PC-9 (cell line): ENCODE measurements at regions not wholly inside any gene's neighbourhood (a gene's known extent, or its start where the extent isn't known, plus 50 kb on each side); places are given as distances from the start of the nearest gene placed in this dataset.
"Not testable (repeated sequence)": the region's sequence is repeated elsewhere in the genome, so short reads cannot be mapped to it uniquely, and the experiment has no call there.

ENCODE experiments used
- BruUV-seq: library from RNA; stranded (reverse); fragments of 400-500 nt; replicated peaks from 2 replicates; lab custom pipeline; 2021; lab: Mats Ljungman, UMichigan
- CTCF ChIA-PET: fragments of 300-600 bp; sonication (Branson Sonifier 250); formaldehyde crosslinking; loops from one replicate; lab custom pipeline; 2022; ENCODE audit warnings: antibody characterized with exemption; lab: Charles Lee
- POLR2A ChIA-PET: fragments of 300-600 bp; sonication (Branson Sonifier 250); formaldehyde crosslinking; loops from one replicate; lab custom pipeline; 2022; ENCODE audit warnings: antibody characterized with exemption; ENCODE audit not compliant: unreplicated experiment; lab: Charles Lee
- DNase-seq, 2 experiments: peaks; one replicate each; pipeline versions ENCODE4 v3.0.0 to v3.0.0-alpha.2; 2015 to 2022; ENCODE audit warnings: mixed read lengths in 1 of 2
- H2AFZ ChIP-seq: fragments of 200-600 bp; sonication (generic); 2 replicates; pipeline ENCODE4 v1.8.1; 2017; ENCODE audit warnings: antibody characterized with exemption
- H3F3A ChIP-seq: fragments of 200-600 bp; sonication (generic); 2 replicates; pipeline ENCODE4 v1.8.1; 2017; ENCODE audit warnings: antibody characterized with exemption, mild to moderate bottlenecking, low read depth; ENCODE audit not compliant: insufficient read depth
- H3K27ac ChIP-seq: fragments of 200-600 bp; sonication (generic); 2 replicates; pipeline ENCODE4 v1.6.1; 2016; ENCODE audit warnings: mixed run types
- H3K27me3 ChIP-seq: fragments of 200-600 bp; sonication (generic); 2 replicates; pipeline ENCODE4 v1.6.1; 2016; ENCODE audit warnings: low read depth, mixed run types; ENCODE audit not compliant: insufficient read depth
- H3K36me3 ChIP-seq: fragments of 200-600 bp; sonication (generic); 2 replicates; pipeline ENCODE4 v1.6.1; 2016; ENCODE audit warnings: low read depth, mixed run types
- H3K4me1 ChIP-seq: fragments of 200-600 bp; sonication (generic); replicated peaks from 2 replicates; pipeline ENCODE4 v1.6.1; 2016; ENCODE audit warnings: mixed run types; ENCODE audit not compliant: insufficient read depth
- H3K4me2 ChIP-seq: fragments of 200-600 bp; sonication (generic); 2 replicates; pipeline ENCODE4 v1.6.1; 2017; ENCODE audit warnings: mixed run types
- H3K4me3 ChIP-seq: fragments of 200-600 bp; sonication (generic); 2 replicates; pipeline ENCODE4 v1.6.1; 2016; ENCODE audit warnings: mixed run types
- H3K79me2 ChIP-seq: fragments of 200-600 bp; sonication (generic); 2 replicates; pipeline ENCODE4 v1.6.1; 2017; ENCODE audit warnings: low read depth, mixed run types
- H3K9me2 ChIP-seq: fragments of 200-600 bp; sonication (generic); 2 replicates; pipeline ENCODE4 v1.8.1; 2017; ENCODE audit warnings: mild to moderate bottlenecking; ENCODE audit not compliant: insufficient read depth
- H3K9me3 ChIP-seq: fragments of 200-600 bp; sonication (generic); 2 replicates; pipeline ENCODE4 v1.8.1; 2016; ENCODE audit warnings: low read depth; ENCODE audit not compliant: insufficient read depth
- H4K20me1 ChIP-seq: fragments of 200-600 bp; sonication (generic); 2 replicates; pipeline ENCODE4 v1.8.1; 2017; ENCODE audit not compliant: insufficient read depth
- EZH2 ChIP-seq: fragments of 200-600 bp; sonication (generic); IDR thresholded peaks from 2 replicates; pipeline ENCODE4 v1.8.0; 2017; ENCODE audit warnings: antibody characterized with exemption, low read depth
- intact Hi-C: fragments of 100-400 bp; cut with micrococcal nuclease; formaldehyde crosslinking; loops from one replicate; pipeline ENCODE4 v1.10.0; 2022; ENCODE audit not compliant: unreplicated experiment
- TF ChIP-seq, protein P1 (sequence below): fragments of 200-600 bp; sonication (generic); conservative IDR thresholded peaks from 2 replicates; pipeline ENCODE4 v1.6.1; 2017; ENCODE audit warnings: mixed run types, antibody characterized with exemption, mild to moderate bottlenecking, moderate library complexity

DNA sequence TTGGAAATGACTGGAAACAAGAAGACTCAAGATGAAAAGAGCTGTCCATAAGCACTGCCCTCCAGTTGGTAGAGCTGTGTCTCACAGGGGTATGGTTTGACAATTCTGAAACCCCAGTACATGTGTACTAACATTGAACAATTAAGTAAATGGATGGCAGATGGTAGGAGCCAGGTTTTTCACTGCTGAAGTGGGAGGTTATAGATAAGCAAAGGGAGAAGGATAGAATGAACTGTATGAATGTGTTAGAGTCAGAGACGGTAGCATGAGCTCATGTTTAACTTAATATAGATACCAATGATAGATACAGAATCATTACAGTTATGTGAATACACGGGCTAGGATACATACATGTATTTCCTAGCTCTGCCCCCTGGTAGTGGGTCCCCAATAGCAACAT, 95.0 kb upstream of the SIRPA start:
- Histone ChIP-seq H4K20me1 (no peaks in the 10 kb centered on the region), H3K36me3 (no peaks in the 10 kb centered on the region), H3K27ac (no peak overlapping the region), H3K27me3 (no peaks in the 10 kb centered on the region), H3K9me3 (no peaks in the 10 kb centered on the region), H2AFZ (no peak overlapping the region), H3K4me3 (no peak overlapping the region), H3K79me2 (no peaks in the 10 kb centered on the region), H3K4me1 (peaks cover 21% of the 10 kb centered on the region), H3K9me2 (no peaks in the 10 kb centered on the region), H3F3A (peaks cover 10% of the 10 kb centered on the region; the same call in 1 of the 2 replicates), H3K4me2 (no peak overlapping the region)
- no peak for DNase-seq
- ChIA-PET CTCF (no interaction called here), POLR2A (no interaction called here)
- BruUV-seq, result no TSS peak
- TF ChIP-seq, protein P1, sequence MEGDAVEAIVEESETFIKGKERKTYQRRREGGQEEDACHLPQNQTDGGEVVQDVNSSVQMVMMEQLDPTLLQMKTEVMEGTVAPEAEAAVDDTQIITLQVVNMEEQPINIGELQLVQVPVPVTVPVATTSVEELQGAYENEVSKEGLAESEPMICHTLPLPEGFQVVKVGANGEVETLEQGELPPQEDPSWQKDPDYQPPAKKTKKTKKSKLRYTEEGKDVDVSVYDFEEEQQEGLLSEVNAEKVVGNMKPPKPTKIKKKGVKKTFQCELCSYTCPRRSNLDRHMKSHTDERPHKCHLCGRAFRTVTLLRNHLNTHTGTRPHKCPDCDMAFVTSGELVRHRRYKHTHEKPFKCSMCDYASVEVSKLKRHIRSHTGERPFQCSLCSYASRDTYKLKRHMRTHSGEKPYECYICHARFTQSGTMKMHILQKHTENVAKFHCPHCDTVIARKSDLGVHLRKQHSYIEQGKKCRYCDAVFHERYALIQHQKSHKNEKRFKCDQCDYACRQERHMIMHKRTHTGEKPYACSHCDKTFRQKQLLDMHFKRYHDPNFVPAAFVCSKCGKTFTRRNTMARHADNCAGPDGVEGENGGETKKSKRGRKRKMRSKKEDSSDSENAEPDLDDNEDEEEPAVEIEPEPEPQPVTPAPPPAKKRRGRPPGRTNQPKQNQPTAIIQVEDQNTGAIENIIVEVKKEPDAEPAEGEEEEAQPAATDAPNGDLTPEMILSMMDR, result no peak
- TF ChIP-seq EZH2, result no peak
- intact Hi-C loops, result loop anchor here (5.0 to 10.0 kb wide), 5 partner anchors 97 to 475 kb away; partner anchors contain the start of genes SDCBP2, SIRPA and STK35

DNA sequence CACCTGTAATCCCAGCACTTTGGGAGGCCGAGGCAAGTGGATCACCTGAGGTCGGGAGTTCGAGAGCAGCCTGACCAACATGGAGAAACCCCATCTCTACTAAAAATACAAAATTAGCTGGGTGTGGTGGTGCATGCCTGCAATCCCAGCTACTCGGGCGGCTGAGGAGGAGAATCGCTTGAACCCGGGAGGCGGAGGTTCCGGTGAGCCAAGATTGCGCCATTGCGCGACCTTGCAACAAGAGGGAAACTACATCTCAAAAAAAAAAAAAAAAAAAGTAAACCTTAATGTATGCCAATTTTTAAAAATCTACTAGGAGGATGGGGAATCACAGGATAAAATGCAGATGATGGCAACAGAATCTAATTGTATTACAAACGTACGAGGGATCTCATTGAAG, 95.5 kb upstream of the SIRPA start:
- H2AFZ ChIP-seq, H3K4me3 ChIP-seq, H3K9me3 ChIP-seq, H3K9me2 ChIP-seq, H4K20me1 ChIP-seq, DNase-seq, H3K27me3 ChIP-seq, H3K79me2 ChIP-seq, BruUV-seq, H3K4me2 ChIP-seq, H3K36me3 ChIP-seq, H3K27ac ChIP-seq, CTCF ChIA-PET: not testable (repeated sequence)
- Histone ChIP-seq H3F3A (peaks cover 10% of the 10 kb centered on the region; the same call in 1 of the 2 replicates), H3K4me1 (peaks cover 16% of the 10 kb centered on the region)
- POLR2A ChIA-PET, result interaction anchor here (0.6 kb wide), 1 partner anchor 501 kb away, joined by 11 read pairs; no protein-coding TSS in a partner anchor
- intact Hi-C loops, result loop anchor here (5.0 to 10.0 kb wide), 5 partner anchors 98 to 475 kb away; partner anchors contain the start of genes SDCBP2, SIRPA and STK35

DNA sequence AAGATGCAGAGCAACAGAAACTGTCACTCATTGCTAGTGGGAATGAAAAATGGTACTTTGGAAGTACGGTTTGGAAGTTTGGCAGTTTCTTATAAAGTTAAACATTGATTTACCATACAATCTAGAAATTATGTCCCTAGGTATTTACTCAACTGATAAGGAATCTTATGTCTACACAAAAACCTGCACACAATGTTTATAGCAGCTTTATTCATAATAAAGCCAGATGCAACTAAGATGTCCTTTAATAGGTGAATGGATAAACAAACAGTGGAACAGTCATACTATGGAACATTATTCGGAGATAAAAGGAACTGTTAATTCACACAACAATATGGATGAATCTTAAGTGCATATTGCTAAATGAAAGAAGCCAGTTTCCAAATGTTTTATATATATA, 96.2 kb upstream of the SIRPA start:
- CTCF ChIA-PET, result interaction anchor here (1.0 kb wide), 1 partner anchor 22 kb away, joined by 3 read pairs; no protein-coding TSS in a partner anchor
- TF ChIP-seq, protein P1, result no peak
- TF ChIP-seq EZH2, result no peak
- Histone ChIP-seq H3K27ac (no peak overlapping the region), H3K4me3 (no peak overlapping the region), H3K9me2 (no peaks in the 10 kb centered on the region), H2AFZ (no peak overlapping the region), H3K4me1 (peaks cover 16% of the 10 kb centered on the region), H3K27me3 (no peaks in the 10 kb centered on the region), H3K9me3 (no peaks in the 10 kb centered on the region), H4K20me1 (no peaks in the 10 kb centered on the region), H3K36me3 (no peaks in the 10 kb centered on the region), H3K79me2 (no peaks in the 10 kb centered on the region), H3K4me2 (no peak overlapping the region), H3F3A (peaks cover 10% of the 10 kb centered on the region; the same call in 1 of the 2 replicates)
- POLR2A ChIA-PET, result no interaction called here
- intact Hi-C loops, result no loop called here
- BruUV-seq, result no TSS peak
- no peak for DNase-seq

DNA sequence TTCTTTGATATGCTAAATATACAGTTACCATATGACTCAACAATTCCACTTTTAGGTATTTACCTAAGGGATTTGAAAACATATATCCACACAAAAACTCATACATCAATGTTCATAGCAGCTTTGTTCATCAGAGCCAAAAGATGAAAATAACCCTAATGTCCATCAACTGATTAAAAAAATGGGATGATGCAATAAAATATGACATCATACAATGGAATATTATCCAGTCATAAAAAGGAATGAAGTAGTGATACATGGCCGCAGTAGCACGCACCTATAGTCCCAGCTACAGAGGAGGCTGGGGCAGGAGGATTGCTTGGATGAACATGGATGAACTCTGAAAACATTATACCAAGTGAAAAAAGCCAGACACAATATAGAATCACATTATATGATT, 101.4 kb upstream of the SIRPA start:
- no peak overlapping the region for H3K27ac ChIP-seq
- no peaks in the 10 kb centered on the region for H4K20me1 ChIP-seq
- H3K9me2 ChIP-seq, result no peaks in the 10 kb centered on the region
- no peak for TF ChIP-seq EZH2
- TF ChIP-seq, protein P1, result no peak
- ChIA-PET POLR2A (no interaction called here), CTCF (no interaction called here)
- H2AFZ ChIP-seq, result no peak overlapping the region
- H3K27me3 ChIP-seq, result no peaks in the 10 kb centered on the region
- H3K4me2 ChIP-seq, result no peak overlapping the region
- H3K9me3 ChIP-seq, result no peaks in the 10 kb centered on the region
- no peaks in the 10 kb centered on the region for H3K36me3 ChIP-seq
- H3K4me3 ChIP-seq, result no peak overlapping the region
- intact Hi-C loops, result no loop called here
- BruUV-seq, result no TSS peak
- no peak for DNase-seq
- peaks cover 8% of the 10 kb centered on the region; the same call in 1 of the 2 replicates for H3F3A ChIP-seq
- peaks cover 4% of the 10 kb centered on the region; the same call in 1 of the 2 replicates for H3K4me1 ChIP-seq
- H3K79me2 ChIP-seq, result no peaks in the 10 kb centered on the region
